ENCODE measurements at regions not wholly inside any gene's neighbourhood (a gene's known extent, or its start where the extent isn't known, plus 50 kb on each side); places are given as distances from the start of the nearest gene placed in this dataset.

GRCh38 chr2:37782155-37782673 lies 110.8 kb upstream of the CDC42EP3 start:
- DNase-seq (ENCODE audit: low read depth in 2 of 2), result no peak

GRCh38 chr2:37782721-37783371 lies 111.4 kb upstream of the CDC42EP3 start:
- DNase-seq (ENCODE audit: low read depth in 2 of 2), result peak in 1 of 2 donors; percentile 17

GRCh38 chr2:37783545-37783944 lies 112.1 kb upstream of the CDC42EP3 start:
- DNase-seq (ENCODE audit: low read depth in 2 of 2), result no peak

- DNase-seq (ENCODE audit: low read depth in 2 of 2), result peak in 1 of 2 donors; percentile 20
Observed at GRCh38 chr2:37784071-37784758, 112.8 kb upstream of the CDC42EP3 start.

- DNase-seq (ENCODE audit: low read depth in 2 of 2), result no peak
Observed at GRCh38 chr2:37784759-37785149, 113.3 kb upstream of the CDC42EP3 start.

- no peak for DNase-seq (ENCODE audit: low read depth in 2 of 2)
Observed at GRCh38 chr2:37786191-37786698, 114.8 kb upstream of the CDC42EP3 start.

- DNase-seq (ENCODE audit: low read depth in 2 of 2), result peak; percentile 25 to 62
Observed at GRCh38 chr2:37786854-37787253, 115.4 kb upstream of the CDC42EP3 start.

- no peak for DNase-seq (ENCODE audit: low read depth in 2 of 2)
Observed at GRCh38 chr2:37788602-37789209, 117.3 kb upstream of the CDC42EP3 start.

- no peak for DNase-seq (ENCODE audit: low read depth in 2 of 2)
Observed at GRCh38 chr2:37790019-37790418, 118.6 kb upstream of the CDC42EP3 start.

GRCh38 chr2:37790462-37790861 lies 119.0 kb upstream of the CDC42EP3 start:
- no peak for DNase-seq (ENCODE audit: low read depth in 2 of 2)

- DNase-seq (ENCODE audit: low read depth in 2 of 2), result peak in 1 of 2 donors; percentile 54
Observed at GRCh38 chr2:37792366-37792765, 120.9 kb upstream of the CDC42EP3 start.

- no peak for DNase-seq (ENCODE audit: low read depth in 2 of 2)
Observed at GRCh38 chr2:37793004-37793403, 121.6 kb upstream of the CDC42EP3 start.

- no peak for DNase-seq (ENCODE audit: low read depth in 2 of 2)
Observed at GRCh38 chr2:37794717-37795116, 123.3 kb upstream of the CDC42EP3 start.

GRCh38 chr2:37795456-37795855 lies 124.0 kb upstream of the CDC42EP3 start:
- DNase-seq (ENCODE audit: low read depth in 2 of 2), result no peak

- DNase-seq (ENCODE audit: low read depth in 2 of 2), result no peak
Observed at GRCh38 chr2:37795938-37796337, 124.5 kb upstream of the CDC42EP3 start.

- DNase-seq (ENCODE audit: low read depth in 2 of 2), result no peak
Observed at GRCh38 chr2:37796481-37796880, 125.0 kb upstream of the CDC42EP3 start.

GRCh38 chr2:37797081-37797480 lies 125.6 kb upstream of the CDC42EP3 start:
- no peak for DNase-seq (ENCODE audit: low read depth in 2 of 2)

GRCh38 chr2:37798315-37799005 lies 126.6 kb upstream of the RMDN2 start:
- no peak for DNase-seq (ENCODE audit: low read depth in 2 of 2)

GRCh38 chr2:37800176-37800858 lies 124.8 kb upstream of the RMDN2 start:
- no peak for DNase-seq (ENCODE audit: low read depth in 2 of 2)

GRCh38 chr2:37802211-37802752 lies 122.8 kb upstream of the RMDN2 start:
- no peak for DNase-seq (ENCODE audit: low read depth in 2 of 2)

GRCh38 chr2:37802899-37803379 lies 122.1 kb upstream of the RMDN2 start:
- peak in 1 of 2 donors; percentile 50 for DNase-seq (ENCODE audit: low read depth in 2 of 2)

Data from lung microvascular endothelial cell (primary cell).